ENCODE measurements at regions not wholly inside any gene's neighbourhood (a gene's known extent, or its start where the extent isn't known, plus 50 kb on each side); places are given as distances from the start of the nearest gene placed in this dataset.

GRCh38 chr5:176157656-176158055 is 80.6 kb upstream of the SIMC1 start:
- no peak for TF ChIP-seq TAF1 (IDR thresholded peaks at IDR 0.05; ENCODE audit: low read depth)
- TF ChIP-seq FOXM1 (IDR thresholded peaks at IDR 0.05; ENCODE audit: borderline replicate concordance, low read depth): no peak
- TF ChIP-seq CEBPB (IDR thresholded peaks at IDR 0.05): no peak
- no peak for TF ChIP-seq REST (IDR thresholded peaks at IDR 0.05; ENCODE audit: low read depth)
- no peak for TF ChIP-seq ZBTB7A (IDR thresholded peaks at IDR 0.05; ENCODE audit: low read depth)
- TF ChIP-seq CREB1 (IDR thresholded peaks at IDR 0.05; ENCODE audit: low read depth): no peak
- TF ChIP-seq YY1 (IDR thresholded peaks at IDR 0.05; ENCODE audit: low read depth): no peak
- TF ChIP-seq RAD21 (IDR thresholded peaks at IDR 0.05; ENCODE audit: low read depth): no peak
- no peak for TF ChIP-seq NFIC (IDR thresholded peaks at IDR 0.05)
- TF ChIP-seq USF1 (IDR thresholded peaks at IDR 0.05): no peak

GRCh38 chr5:176161431-176161830 is 76.8 kb upstream of the SIMC1 start:
- TF ChIP-seq EGR1 (IDR thresholded peaks at IDR 0.05) (no peak), CEBPB (IDR thresholded peaks at IDR 0.05) (no peak), TEAD4 (IDR thresholded peaks at IDR 0.05) (no peak), RAD21 (IDR thresholded peaks at IDR 0.05; ENCODE audit: low read depth) (no peak), YY1 (IDR thresholded peaks at IDR 0.05; ENCODE audit: low read depth) (no peak), EP300 (IDR thresholded peaks at IDR 0.05; ENCODE audit: borderline replicate concordance) (no peak), MAX (IDR thresholded peaks at IDR 0.05) (no peak), CREB1 (IDR thresholded peaks at IDR 0.05; ENCODE audit: low read depth) (no peak), FOXM1 (IDR thresholded peaks at IDR 0.05; ENCODE audit: borderline replicate concordance, low read depth) (no peak), NFIC (IDR thresholded peaks at IDR 0.05) (no peak)

- TF ChIP-seq TEAD4 (IDR thresholded peaks at IDR 0.05) (no peak), RAD21 (IDR thresholded peaks at IDR 0.05; ENCODE audit: low read depth) (no peak), USF1 (IDR thresholded peaks at IDR 0.05) (no peak), ZBTB7A (IDR thresholded peaks at IDR 0.05; ENCODE audit: low read depth) (no peak), NFIC (IDR thresholded peaks at IDR 0.05) (no peak), REST (IDR thresholded peaks at IDR 0.05; ENCODE audit: low read depth) (no peak), EGR1 (IDR thresholded peaks at IDR 0.05) (no peak), FOXM1 (IDR thresholded peaks at IDR 0.05; ENCODE audit: borderline replicate concordance, low read depth) (no peak), CEBPB (IDR thresholded peaks at IDR 0.05) (no peak), CREB1 (IDR thresholded peaks at IDR 0.05; ENCODE audit: low read depth) (no peak), TCF12 (IDR thresholded peaks at IDR 0.05; ENCODE audit: low read depth) (no peak), EP300 (IDR thresholded peaks at IDR 0.05; ENCODE audit: borderline replicate concordance) (no peak), MAX (IDR thresholded peaks at IDR 0.05) (no peak), YY1 (IDR thresholded peaks at IDR 0.05; ENCODE audit: low read depth) (no peak), TAF1 (IDR thresholded peaks at IDR 0.05; ENCODE audit: low read depth) (no peak)
Observed at GRCh38 chr5:176162198-176162597, 76.0 kb upstream of the SIMC1 start.

GRCh38 chr5:176162888-176163287 is 75.3 kb upstream of the SIMC1 start:
- TF ChIP-seq NFIC (IDR thresholded peaks at IDR 0.05): no peak
- TF ChIP-seq REST (IDR thresholded peaks at IDR 0.05; ENCODE audit: low read depth): no peak
- TF ChIP-seq EP300 (IDR thresholded peaks at IDR 0.05; ENCODE audit: borderline replicate concordance): no peak
- TF ChIP-seq CREB1 (IDR thresholded peaks at IDR 0.05; ENCODE audit: low read depth): no peak
- TF ChIP-seq USF1 (IDR thresholded peaks at IDR 0.05): no peak
- no peak for TF ChIP-seq FOXM1 (IDR thresholded peaks at IDR 0.05; ENCODE audit: borderline replicate concordance, low read depth)
- TF ChIP-seq YY1 (IDR thresholded peaks at IDR 0.05; ENCODE audit: low read depth): no peak
- TF ChIP-seq ZBTB7A (IDR thresholded peaks at IDR 0.05; ENCODE audit: low read depth): no peak
- TF ChIP-seq MAX (IDR thresholded peaks at IDR 0.05): no peak
- no peak for TF ChIP-seq CEBPB (IDR thresholded peaks at IDR 0.05)
- no peak for TF ChIP-seq RAD21 (IDR thresholded peaks at IDR 0.05; ENCODE audit: low read depth)
- TF ChIP-seq TEAD4 (IDR thresholded peaks at IDR 0.05): no peak
- no peak for TF ChIP-seq EGR1 (IDR thresholded peaks at IDR 0.05)
- no peak for TF ChIP-seq TAF1 (IDR thresholded peaks at IDR 0.05; ENCODE audit: low read depth)
- TF ChIP-seq TCF12 (IDR thresholded peaks at IDR 0.05; ENCODE audit: low read depth): no peak
